Liver (tissue), 8 donors: ENCODE measurements at regions not wholly inside any gene's neighbourhood (a gene's known extent, or its start where the extent isn't known, plus 50 kb on each side); places are given as distances from the start of the nearest gene placed in this dataset.
A peak's percentile ranks its signal among the peaks of the same experiment; 100 is the strongest.

Experiments
- DNase-seq: peaks from one replicate; pipeline ENCODE4 v3.0.0-alpha.2; 2017; ENCODE audit warnings: low spot score
- H3K27ac ChIP-seq, 2 donors: one replicate each; pipeline ENCODE4 v1.7.0; 2013; ENCODE audit warnings: inconsistent platforms in 2 of 2, low read length in 2 of 2, control low read depth in 1 of 2, low read depth in 1 of 2, mild to moderate bottlenecking in 1 of 2
- H3K27me3 ChIP-seq, 4 donors: one replicate each; pipeline versions ENCODE4 v1.6.1 to v1.7.0; 2013; ENCODE audit warnings: low read length in 3 of 4, inconsistent platforms in 1 of 4, mild to moderate bottlenecking in 1 of 4, moderate library complexity in 1 of 4; ENCODE audit not compliant: control insufficient read depth in 4 of 4, insufficient read depth in 4 of 4
- H3K36me3 ChIP-seq, 4 donors: one replicate each; pipeline versions ENCODE4 v1.6.1 to v1.7.0; 2013; ENCODE audit warnings: low read length in 3 of 4, mild to moderate bottlenecking in 3 of 4, low read depth in 1 of 4, moderate library complexity in 1 of 4; ENCODE audit not compliant: control insufficient read depth in 4 of 4, insufficient read depth in 3 of 4
- H3K4me1 ChIP-seq, 4 donors: one replicate each; pipeline versions ENCODE4 v1.6.1 to v1.7.0; 2013; ENCODE audit warnings: low read length in 3 of 4, mild to moderate bottlenecking in 3 of 4, moderate library complexity in 1 of 4; ENCODE audit not compliant: control insufficient read depth in 4 of 4, insufficient read depth in 4 of 4
- H3K4me3 ChIP-seq, 3 donors: one replicate each; pipeline versions ENCODE4 v1.6.1 to v1.7.0; 2013; ENCODE audit warnings: low read length in 3 of 3, control low read depth in 1 of 3, low read depth in 1 of 3, mild to moderate bottlenecking in 1 of 3
- H3K9ac ChIP-seq, 2 donors: one replicate each; pipeline ENCODE4 v1.7.0; 2013; ENCODE audit warnings: low read length in 2 of 2, mild to moderate bottlenecking in 2 of 2, moderate library complexity in 2 of 2, control low read depth in 1 of 2, low read depth in 1 of 2
- H3K9me3 ChIP-seq, 4 donors: one replicate each; pipeline versions ENCODE4 v1.6.1 to v1.7.0; 2013; ENCODE audit warnings: low read length in 3 of 4; ENCODE audit not compliant: control insufficient read depth in 4 of 4
- CTCF ChIP-seq: fragments of 150-350 bp; IDR thresholded peaks from 2 replicates; pipeline ENCODE4 v1.5.1; 2017; ENCODE audit warnings: improper control_type of control experiment, low read depth, low read length; ENCODE audit not compliant: missing input control
- EGR1 ChIP-seq, 2 donors: IDR thresholded peaks; 2 replicates each; pipeline ENCODE4 v1.6.1; 2016 to 2018; ENCODE audit warnings: antibody characterized with exemption in 2 of 2, low read depth in 2 of 2
- FOXA1 ChIP-seq: IDR thresholded peaks from 2 replicates; pipeline ENCODE4 v1.6.1; 2016; ENCODE audit warnings: antibody characterized with exemption
- FOXA2 ChIP-seq: IDR thresholded peaks from 2 replicates; pipeline ENCODE4 v1.6.1; 2016; ENCODE audit warnings: antibody characterized with exemption
- GABPA ChIP-seq, 2 donors: IDR thresholded peaks in 1 of 2; conservative IDR thresholded peaks in 1 of 2; 2 replicates each; pipeline ENCODE4 v1.6.1; 2016; ENCODE audit warnings: antibody characterized with exemption in 2 of 2, mild to moderate bottlenecking in 1 of 2, moderate library complexity in 1 of 2
- HNF4A ChIP-seq, 2 donors: conservative IDR thresholded peaks; 2 replicates each; pipeline ENCODE4 v1.6.1; 2016; ENCODE audit warnings: antibody characterized with exemption in 2 of 2, mild to moderate bottlenecking in 2 of 2
- HNF4G ChIP-seq: IDR thresholded peaks from 2 replicates; pipeline ENCODE4 v1.6.1; 2016; ENCODE audit warnings: antibody characterized with exemption
- JUND ChIP-seq, 2 donors: IDR thresholded peaks; 2 replicates each; pipeline ENCODE4 v1.6.1; 2016; ENCODE audit warnings: antibody characterized with exemption in 2 of 2
- MAX ChIP-seq: IDR thresholded peaks from 2 replicates; pipeline ENCODE4 v1.6.1; 2016; ENCODE audit warnings: antibody characterized with exemption
- NR2F2 ChIP-seq: IDR thresholded peaks from 2 replicates; pipeline ENCODE4 v1.6.1; 2016; ENCODE audit warnings: antibody characterized with exemption
- RAD21 ChIP-seq, 2 donors: IDR thresholded peaks; 2 replicates each; pipeline ENCODE4 v1.6.1; 2016; ENCODE audit warnings: antibody characterized with exemption in 2 of 2, mild to moderate bottlenecking in 2 of 2
- REST ChIP-seq: IDR thresholded peaks from 2 replicates; pipeline ENCODE4 v1.6.1; 2016; ENCODE audit warnings: antibody characterized with exemption, mild to moderate bottlenecking
- RXRA ChIP-seq, 2 donors: IDR thresholded peaks; 2 replicates each; pipeline ENCODE4 v1.6.1; 2017 to 2018; ENCODE audit warnings: antibody characterized with exemption in 2 of 2, mild to moderate bottlenecking in 1 of 2
- SP1 ChIP-seq: IDR thresholded peaks from 2 replicates; pipeline ENCODE4 v1.6.1; 2018; ENCODE audit warnings: antibody characterized with exemption, mild to moderate bottlenecking
- TAF1 ChIP-seq: conservative IDR thresholded peaks from 2 replicates; pipeline ENCODE4 v1.6.1; 2016; ENCODE audit warnings: antibody characterized with exemption, mild to moderate bottlenecking
- YY1 ChIP-seq: IDR thresholded peaks from 2 replicates; pipeline ENCODE4 v1.6.1; 2016; ENCODE audit warnings: antibody characterized with exemption, mild to moderate bottlenecking
- ZBTB33 ChIP-seq: IDR thresholded peaks from 2 replicates; pipeline ENCODE4 v1.6.1; 2016; ENCODE audit warnings: antibody characterized with exemption
- WGBS: extraction: QIAGEN DNeasy Blood & Tissue Kit; methylation state at CpG from one replicate; pipeline ENCODE4 v1.1.7; 2013; 5-methylcytosine and 5-hydroxymethylcytosine counted together
- TF ChIP-seq, protein P1 (sequence below): IDR thresholded peaks from 2 replicates; pipeline ENCODE4 v1.6.1; 2016; ENCODE audit warnings: antibody characterized with exemption
- donor health status: healthy.
- donor health status: healthy.
- donor health status: healthy.
- donor health status: healthy.
- donor health status: healthy.

DNA sequence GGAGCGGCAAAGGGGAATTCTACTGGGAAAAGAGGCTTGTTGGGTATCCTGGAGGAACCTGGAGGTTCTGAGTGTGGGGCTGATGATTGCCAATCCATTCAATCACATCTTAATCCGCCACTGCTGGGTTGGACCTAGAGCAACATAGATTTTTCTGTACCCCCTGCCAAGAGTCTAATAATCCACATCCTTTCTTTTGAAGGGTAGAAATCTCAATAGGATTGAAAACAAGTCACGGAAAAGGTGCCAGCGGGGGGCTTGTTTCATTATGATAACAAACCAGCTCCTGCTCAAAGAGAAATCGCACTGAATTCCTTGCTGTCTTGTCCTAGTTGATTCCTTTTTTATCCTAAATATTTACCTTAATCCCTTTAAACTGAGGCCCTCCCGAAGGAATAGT, 528.5 kb downstream of the ADGRL2 start:
- no peaks in the 10 kb centered on the region for H3K27me3 ChIP-seq
- H3K4me3 ChIP-seq: no peak overlapping the region
- no peak overlapping the region for H3K9ac ChIP-seq
- H3K9me3 ChIP-seq: no peaks in the 10 kb centered on the region
- no peak for DNase-seq
- H3K36me3 ChIP-seq: no peaks in the 10 kb centered on the region
- no peak overlapping the region for H3K27ac ChIP-seq
- WGBS: 83% methylated on average over 6 of the region's 6 CpGs
- TF ChIP-seq, protein P1, sequence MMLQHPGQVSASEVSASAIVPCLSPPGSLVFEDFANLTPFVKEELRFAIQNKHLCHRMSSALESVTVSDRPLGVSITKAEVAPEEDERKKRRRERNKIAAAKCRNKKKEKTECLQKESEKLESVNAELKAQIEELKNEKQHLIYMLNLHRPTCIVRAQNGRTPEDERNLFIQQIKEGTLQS: no peak
- TF ChIP-seq HNF4A (conservative IDR thresholded peaks at IDR 0.05): no peak
- TF ChIP-seq FOXA1: no peak
- TF ChIP-seq NR2F2: no peak
- TF ChIP-seq SP1: no peak
- no peak for TF ChIP-seq JUND (IDR thresholded peaks at IDR 0.05)
- H3K4me1 ChIP-seq: no peaks in the 10 kb centered on the region

GRCh38 chr1:82323144-82323841, 522.6 kb downstream of the ADGRL2 start:
- TF ChIP-seq ZBTB33 (no peak), MAX (no peak), RXRA (IDR thresholded peaks at IDR 0.05) (peak in 1 of 2 donors; percentile 16), EGR1 (IDR thresholded peaks at IDR 0.05; ENCODE audit: low read depth in 2 of 2) (no peak), RAD21 (IDR thresholded peaks at IDR 0.05) (no peak), NR2F2 (no peak), FOXA1 (no peak), SP1 (peak; percentile 14), JUND (IDR thresholded peaks at IDR 0.05) (no peak), GABPA (IDR thresholded peaks at IDR 0.05 in 1 of 2, conservative IDR thresholded peaks at IDR 0.05 in 1 of 2) (no peak), HNF4G (peak; percentile 18), YY1 (no peak), REST (no peak), TAF1 (no peak), CTCF (no peak), HNF4A (conservative IDR thresholded peaks at IDR 0.05) (peak; percentile 72 to 82), FOXA2 (no peak)
- TF ChIP-seq, protein P1: no peak
- 66% methylated on average over 3 of the region's 3 CpGs for WGBS
- Histone ChIP-seq H3K9ac (no peak overlapping the region), H3K9me3 (no peaks in the 10 kb centered on the region), H3K27me3 (no peaks in the 10 kb centered on the region), H3K4me1 (peaks cover 0 to 2% (median 0%) of the 10 kb centered on the region in 4 donors), H3K36me3 (no peaks in the 10 kb centered on the region), H3K27ac (no peak overlapping the region), H3K4me3 (no peak overlapping the region)
- no peak for DNase-seq
